Bronchial epithelial cell (primary cell): ENCODE measurements at regions not wholly inside any gene's neighbourhood (a gene's known extent, or its start where the extent isn't known, plus 50 kb on each side); places are given as distances from the start of the nearest gene placed in this dataset.
A peak's percentile ranks its signal among the peaks of the same experiment; 100 is the strongest.

Source experiments
- DNase-seq: peaks from one replicate; pipeline ENCODE4 v3.0.0-alpha.2; 2010; ENCODE audit warnings: low read depth
- FAIRE-seq: peaks from 2 replicates; lab custom pipeline; 2011; peaks lifted over from hg19 to GRCh38; lab: Jason Lieb, UNC
- H3K27me3 ChIP-seq: 2 replicates; pipeline ENCODE4 v1.5.1; 2011; ENCODE audit warnings: low read length; ENCODE audit not compliant: control insufficient read depth, insufficient read depth
- H3K36me3 ChIP-seq: 2 replicates; pipeline ENCODE4 v1.5.1; 2011; ENCODE audit warnings: low read length; ENCODE audit not compliant: control insufficient read depth, insufficient read depth
- H3K4me3 ChIP-seq: 2 replicates; pipeline ENCODE4 v1.5.1; 2011; ENCODE audit warnings: mild to moderate bottlenecking, low read depth, low read length, control low read depth
- CTCF ChIP-seq: IDR thresholded peaks from 2 replicates; pipeline ENCODE4 v1.5.1; 2011; ENCODE audit warnings: mild to moderate bottlenecking, moderate library complexity, low read length, control low read depth, inconsistent platforms; ENCODE audit not compliant: insufficient read depth, severe bottlenecking

GRCh38 chr20:10946124-10946880 lies 272.5 kb upstream of the JAG1 start:
- TF ChIP-seq CTCF: no peak
- H3K27me3 ChIP-seq: no peaks in the 10 kb centered on the region
- DNase-seq: no peak
- H3K4me3 ChIP-seq: no peak overlapping the region
- no peak for FAIRE-seq
- no peaks in the 10 kb centered on the region for H3K36me3 ChIP-seq

- Histone ChIP-seq H3K4me3 (no peak overlapping the region), H3K36me3 (no peaks in the 10 kb centered on the region), H3K27me3 (no peaks in the 10 kb centered on the region)
- DNase-seq (peak; percentile 76), FAIRE-seq (no peak)
- TF ChIP-seq CTCF: no peak
Measured at GRCh38 chr20:10947726-10948125, 273.9 kb upstream of the JAG1 start.

- peak; percentile 40 for DNase-seq
- no peaks in the 10 kb centered on the region for H3K36me3 ChIP-seq
- no peak for FAIRE-seq
- H3K27me3 ChIP-seq: no peaks in the 10 kb centered on the region
- no peak overlapping the region for H3K4me3 ChIP-seq
- TF ChIP-seq CTCF: no peak
Measured at GRCh38 chr20:10949930-10950783, 276.4 kb upstream of the JAG1 start.

GRCh38 chr20:10951216-10951615 lies 277.4 kb upstream of the JAG1 start:
- Histone ChIP-seq H3K4me3 (no peak overlapping the region), H3K27me3 (no peaks in the 10 kb centered on the region), H3K36me3 (no peaks in the 10 kb centered on the region)
- TF ChIP-seq CTCF: no peak
- FAIRE-seq: no peak
- no peak for DNase-seq

GRCh38 chr20:10951904-10952303 lies 278.1 kb upstream of the JAG1 start:
- no peak overlapping the region for H3K4me3 ChIP-seq
- no peaks in the 10 kb centered on the region for H3K36me3 ChIP-seq
- FAIRE-seq (no peak), DNase-seq (no peak)
- no peaks in the 10 kb centered on the region for H3K27me3 ChIP-seq
- no peak for TF ChIP-seq CTCF
